Right renal cortex interstitium (tissue), 3 donors: ENCODE measurements at regions not wholly inside any gene's neighbourhood (a gene's known extent, or its start where the extent isn't known, plus 50 kb on each side); places are given as distances from the start of the nearest gene placed in this dataset.

ENCODE experiments used
- DNase-seq, 3 donors: peaks; one replicate each; pipeline ENCODE4 v3.0.0-alpha.2; 2013; ENCODE audit warnings: low read depth in 3 of 3, low spot score in 2 of 3

- no peak for DNase-seq
Observed at GRCh38 chr10:85177767-85178166, 849.4 kb downstream of the CCSER2 start.

GRCh38 chr10:85187047-85187446 lies 858.7 kb downstream of the CCSER2 start:
- DNase-seq, result no peak

GRCh38 chr10:85188770-85189484 lies 860.5 kb downstream of the CCSER2 start:
- no peak for DNase-seq

DNA sequence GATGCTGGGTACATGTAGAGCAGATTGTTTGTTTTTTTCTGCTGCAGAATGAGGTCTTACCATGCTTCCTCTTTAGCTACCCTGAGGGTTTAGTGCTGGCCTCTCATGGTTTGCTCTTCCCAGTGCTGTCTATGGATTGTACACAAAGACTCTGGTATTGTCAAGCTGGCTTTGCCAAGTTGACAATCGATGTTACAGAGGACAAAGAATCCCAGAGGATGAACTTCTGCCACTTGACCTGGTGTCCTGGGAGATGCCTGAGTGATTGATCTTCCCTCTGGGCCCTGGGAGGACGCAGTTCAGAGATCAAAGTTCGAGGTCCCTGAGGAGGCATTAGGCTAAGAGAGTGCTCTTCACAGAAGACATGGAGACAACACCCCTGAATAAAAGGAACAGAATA lies 865.4 kb downstream of the CCSER2 start:
- no peak for DNase-seq

- DNase-seq, result no peak
Observed at GRCh38 chr10:85194706-85195105, 866.3 kb downstream of the CCSER2 start.

DNA sequence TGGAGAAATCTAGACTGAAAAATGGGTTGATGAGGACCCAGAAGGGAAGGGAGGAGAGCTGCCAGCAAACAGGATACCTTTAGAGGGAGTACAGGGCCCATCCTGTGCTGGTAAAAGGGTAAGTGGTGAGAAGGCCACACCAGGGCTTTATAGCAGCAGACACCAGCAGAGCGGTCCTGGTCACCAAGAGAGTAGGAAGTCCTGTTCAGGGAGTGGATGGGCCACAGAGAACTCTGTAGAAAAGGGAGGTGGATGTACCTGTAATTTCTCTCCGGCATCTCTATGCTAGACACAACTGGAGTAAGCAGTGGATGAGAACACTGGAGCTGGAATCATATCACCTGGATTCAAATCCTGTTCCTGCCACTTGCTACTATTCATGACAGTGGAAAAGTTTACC lies 867.2 kb downstream of the CCSER2 start:
- DNase-seq, result no peak

DNA sequence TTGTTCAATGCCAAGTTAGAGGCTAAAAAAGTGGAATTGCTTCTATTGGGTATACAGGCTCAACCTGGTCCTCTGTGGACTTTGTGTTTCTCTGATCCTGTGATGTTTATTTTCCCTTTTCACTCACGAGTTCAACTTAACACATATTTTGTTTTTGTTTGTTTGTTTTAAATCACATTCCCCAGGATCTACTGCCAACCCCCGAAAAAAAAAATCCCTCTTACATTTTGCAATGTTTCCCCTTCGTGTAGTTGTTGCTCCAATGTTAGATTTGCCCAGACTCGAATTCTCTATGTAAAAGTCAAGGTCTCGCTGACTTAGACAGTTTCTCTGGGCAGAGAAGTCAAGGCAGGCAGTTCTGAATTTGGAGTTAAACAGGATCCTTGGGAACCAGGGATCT lies 876.4 kb downstream of the CCSER2 start:
- no peak for DNase-seq

GRCh38 chr10:85212526-85212925 lies 884.1 kb downstream of the CCSER2 start:
- no peak for DNase-seq

GRCh38 chr10:85213493-85213892 lies 885.1 kb downstream of the CCSER2 start:
- DNase-seq, result no peak

DNA sequence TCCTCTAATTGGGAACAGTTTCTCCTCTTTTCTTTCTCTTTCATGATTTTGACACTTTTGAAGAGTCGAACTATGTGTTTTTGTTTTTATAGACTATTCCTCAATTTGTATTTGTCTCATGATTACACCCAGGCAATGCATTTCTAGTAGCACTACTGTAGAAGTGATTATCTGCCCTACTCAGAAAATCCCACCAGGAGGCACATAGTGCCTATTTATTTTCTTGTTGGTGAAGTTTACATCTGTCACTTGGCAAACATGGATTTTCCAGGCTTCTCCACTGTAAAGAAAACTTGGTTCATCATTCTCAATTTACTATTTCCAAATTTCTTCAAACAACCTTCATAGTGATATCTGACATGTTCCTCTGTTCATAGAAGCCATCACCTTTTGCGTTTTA lies 893.9 kb downstream of the CCSER2 start:
- DNase-seq, result no peak

- no peak for DNase-seq
Observed at GRCh38 chr10:85224366-85224940, 896.1 kb downstream of the CCSER2 start.

DNA sequence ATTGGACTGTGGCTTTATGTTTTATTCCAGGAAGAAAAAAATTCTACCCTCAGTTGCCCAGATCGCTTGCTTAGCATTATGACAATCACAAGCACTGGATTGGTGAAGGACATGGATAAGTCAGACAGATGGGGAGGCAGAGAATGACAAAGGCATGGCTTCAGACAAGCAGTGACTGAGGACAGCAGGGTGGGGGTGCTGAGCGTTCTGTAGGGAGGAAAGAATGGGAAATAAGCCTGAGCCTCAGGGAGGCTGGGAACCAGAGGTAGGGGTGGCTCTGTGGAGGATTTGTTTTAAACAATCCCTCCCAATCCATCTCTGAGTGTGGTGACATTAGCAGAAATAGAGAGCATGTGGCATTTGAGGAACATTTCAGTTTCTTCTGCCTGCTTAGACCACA lies 896.9 kb downstream of the CCSER2 start:
- DNase-seq, result no peak

DNA sequence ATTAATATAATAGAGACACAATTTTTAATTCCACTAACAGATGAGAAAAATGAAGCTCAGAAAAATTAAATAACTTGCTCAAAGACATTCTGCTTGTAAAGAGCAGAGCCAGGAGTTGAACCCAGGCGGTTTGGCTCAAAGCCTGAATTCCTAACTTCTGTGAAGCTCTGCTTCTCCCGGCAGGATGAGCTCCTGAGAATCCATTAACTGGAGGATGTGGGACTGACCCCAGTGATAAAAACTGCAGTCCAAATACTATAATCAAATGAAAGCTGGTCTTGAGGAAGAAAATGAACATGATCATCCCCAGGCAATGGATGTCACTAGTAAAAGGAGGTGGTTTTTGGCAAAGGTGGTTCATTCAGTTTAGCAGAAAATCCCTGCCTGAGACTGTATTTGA lies 898.2 kb downstream of the CCSER2 start:
- no peak for DNase-seq

- DNase-seq, result no peak
Observed at GRCh38 chr10:85228726-85229125, 900.3 kb downstream of the CCSER2 start.

- no peak for DNase-seq
Observed at GRCh38 chr10:85231534-85232270, 903.3 kb downstream of the CCSER2 start.

GRCh38 chr10:85235258-85235657 lies 906.9 kb downstream of the CCSER2 start:
- no peak for DNase-seq

DNA sequence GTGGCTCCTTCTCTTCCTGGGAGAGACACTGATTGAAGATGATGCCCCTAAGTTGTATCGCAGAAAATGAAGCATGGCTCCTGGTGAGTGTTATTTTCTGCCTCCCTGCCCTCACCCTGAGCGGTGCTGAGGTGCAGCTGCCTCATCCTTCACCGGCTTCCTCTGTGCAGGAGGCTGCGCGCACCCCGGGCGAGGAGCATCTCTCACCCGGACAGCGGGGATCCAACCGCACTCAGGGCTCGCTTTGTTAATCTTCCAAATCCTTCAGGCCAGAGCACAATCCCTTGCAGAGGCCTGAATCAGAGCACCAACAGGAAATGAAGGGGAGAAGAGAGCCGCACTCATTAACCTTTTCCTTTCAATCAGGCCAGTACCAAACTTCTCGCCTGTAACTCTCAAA lies 910.3 kb downstream of the CCSER2 start:
- no peak for DNase-seq

DNA sequence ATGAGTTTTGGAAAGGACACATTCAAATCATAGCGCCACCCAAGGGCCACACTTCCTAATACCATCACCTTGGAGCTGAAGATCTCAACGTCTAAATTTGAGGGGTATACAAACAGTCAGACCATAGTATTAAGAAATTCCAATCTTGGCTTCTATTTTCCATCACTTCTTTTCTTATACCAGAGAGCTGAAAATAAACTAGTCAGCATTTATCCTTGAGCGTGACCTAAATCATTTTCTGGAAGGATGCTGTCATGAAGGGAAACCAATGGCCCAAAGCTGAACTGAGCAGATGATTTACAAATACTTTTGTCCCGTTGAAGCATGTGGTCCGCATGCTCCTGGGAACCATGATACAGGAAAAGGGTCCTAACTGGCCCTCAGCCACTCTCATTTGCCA lies 921.9 kb downstream of the CCSER2 start:
- no peak for DNase-seq

- DNase-seq, result no peak
Observed at GRCh38 chr10:85256481-85256880, 928.1 kb downstream of the CCSER2 start.

GRCh38 chr10:85259908-85260307 lies 931.5 kb downstream of the CCSER2 start:
- DNase-seq, result no peak

- no peak for DNase-seq
Observed at GRCh38 chr10:85262992-85263391, 934.6 kb downstream of the CCSER2 start.

DNA sequence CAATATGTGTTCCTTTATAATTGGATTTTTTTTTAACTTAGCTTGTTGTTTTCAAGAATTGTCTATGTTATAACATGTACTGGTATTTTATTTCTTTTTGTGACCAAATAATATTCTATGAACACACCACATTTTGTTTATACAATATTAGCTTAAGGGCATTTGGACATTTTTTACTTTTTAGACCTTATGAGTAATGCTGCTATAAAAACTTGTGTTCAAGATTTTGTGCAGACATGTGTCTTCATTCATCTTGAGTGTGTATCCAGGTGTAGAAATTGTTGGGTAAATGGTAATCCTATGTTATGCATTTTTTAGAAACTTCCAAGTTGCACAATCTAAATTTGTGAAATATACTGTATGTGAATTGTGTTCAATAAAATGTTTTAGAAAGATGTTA lies 936.7 kb downstream of the CCSER2 start:
- DNase-seq, result no peak
